ENCODE measurements at regions not wholly inside any gene's neighbourhood (a gene's known extent, or its start where the extent isn't known, plus 50 kb on each side); places are given as distances from the start of the nearest gene placed in this dataset.

- TF ChIP-seq CTCF (IDR thresholded peaks at IDR 0.05): no peak
- TF ChIP-seq POLR2A (IDR thresholded peaks at IDR 0.05): no peak
Measured at GRCh38 chr3:78052746-78053145, 1012.8 kb downstream of the ROBO2 start.
